Brain microvascular endothelial cell (primary cell): ENCODE measurements at regions not wholly inside any gene's neighbourhood (a gene's known extent, or its start where the extent isn't known, plus 50 kb on each side); places are given as distances from the start of the nearest gene placed in this dataset.

ENCODE experiments used
- DNase-seq: peaks from one replicate; pipeline ENCODE4 v3.0.0-alpha.2; 2020
- H3K27ac ChIP-seq: fragments of 250-450 bp; sonication (Bioruptor Pico); 2 replicates; pipeline ENCODE4 v1.5.1; 2020; ENCODE audit warnings: mild to moderate bottlenecking, moderate library complexity
- H3K27me3 ChIP-seq: fragments of 250-450 bp; sonication (Bioruptor Pico); replicated peaks from 2 replicates; pipeline ENCODE4 v1.5.1; 2020; ENCODE audit warnings: mild to moderate bottlenecking
- H3K36me3 ChIP-seq: fragments of 250-450 bp; sonication (Bioruptor Pico); replicated peaks from 2 replicates; pipeline ENCODE4 v1.5.1; 2020; ENCODE audit warnings: mild to moderate bottlenecking
- H3K4me3 ChIP-seq: 2 replicates; pipeline ENCODE4 v1.5.1; 2011; ENCODE audit warnings: low read depth, mild to moderate bottlenecking, control low read depth, low read length, moderate library complexity
- in situ Hi-C: cut with HindIII; loops from 2 replicates; pipeline ENCODE4 v1.10.0; 2017; ENCODE audit warnings: low sequenced_read_pairs, low pct_ligation_motif_present
- TF ChIP-seq, protein P1 (sequence below): IDR thresholded peaks from 2 replicates; pipeline ENCODE4 v1.5.1; 2011; ENCODE audit warnings: low read depth, mild to moderate bottlenecking, moderate library complexity, low read length, control low read depth, inconsistent platforms; ENCODE audit errors: missing control alignments

DNA sequence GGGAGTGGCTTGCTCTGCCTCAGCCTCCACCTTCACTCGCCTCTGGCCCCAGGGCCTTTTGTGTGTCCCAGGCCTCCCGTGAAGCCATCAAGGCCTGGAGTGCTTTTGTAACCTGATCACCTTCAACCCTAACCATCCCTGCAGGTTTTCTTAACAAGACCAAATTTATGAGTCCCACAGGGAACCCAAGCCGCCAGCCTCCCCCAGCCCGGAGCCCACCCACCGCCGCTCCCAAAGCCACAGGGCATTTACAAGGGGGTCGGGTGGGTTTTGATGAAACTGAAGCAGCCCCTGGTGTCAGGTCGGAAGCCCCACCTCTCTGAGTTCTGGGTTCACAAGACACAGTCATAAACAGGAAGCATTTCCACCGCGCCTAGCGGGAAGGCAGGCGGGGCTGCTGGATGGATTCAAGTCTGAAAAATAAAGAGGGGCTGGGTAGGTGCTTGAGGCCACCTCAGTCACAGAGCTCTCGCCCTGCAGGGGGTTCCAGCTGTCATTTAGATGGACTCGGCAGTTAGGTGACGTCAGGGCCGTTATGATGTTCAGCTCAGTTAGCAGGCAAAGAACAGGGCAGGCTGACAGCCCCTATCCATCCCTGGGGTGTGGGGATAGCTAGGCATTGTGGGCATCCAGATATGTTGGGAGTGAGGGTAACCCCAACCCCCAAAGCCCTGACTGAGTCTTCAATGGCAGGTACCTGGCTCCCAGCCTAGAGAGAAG lies 128.5 kb downstream of the BCOR start:
- in situ Hi-C loops, result no loop called here
- no peak overlapping the region for H3K4me3 ChIP-seq
- DNase-seq, result no peak
- H3K36me3 ChIP-seq, result no peaks in the 10 kb centered on the region
- TF ChIP-seq, protein P1, sequence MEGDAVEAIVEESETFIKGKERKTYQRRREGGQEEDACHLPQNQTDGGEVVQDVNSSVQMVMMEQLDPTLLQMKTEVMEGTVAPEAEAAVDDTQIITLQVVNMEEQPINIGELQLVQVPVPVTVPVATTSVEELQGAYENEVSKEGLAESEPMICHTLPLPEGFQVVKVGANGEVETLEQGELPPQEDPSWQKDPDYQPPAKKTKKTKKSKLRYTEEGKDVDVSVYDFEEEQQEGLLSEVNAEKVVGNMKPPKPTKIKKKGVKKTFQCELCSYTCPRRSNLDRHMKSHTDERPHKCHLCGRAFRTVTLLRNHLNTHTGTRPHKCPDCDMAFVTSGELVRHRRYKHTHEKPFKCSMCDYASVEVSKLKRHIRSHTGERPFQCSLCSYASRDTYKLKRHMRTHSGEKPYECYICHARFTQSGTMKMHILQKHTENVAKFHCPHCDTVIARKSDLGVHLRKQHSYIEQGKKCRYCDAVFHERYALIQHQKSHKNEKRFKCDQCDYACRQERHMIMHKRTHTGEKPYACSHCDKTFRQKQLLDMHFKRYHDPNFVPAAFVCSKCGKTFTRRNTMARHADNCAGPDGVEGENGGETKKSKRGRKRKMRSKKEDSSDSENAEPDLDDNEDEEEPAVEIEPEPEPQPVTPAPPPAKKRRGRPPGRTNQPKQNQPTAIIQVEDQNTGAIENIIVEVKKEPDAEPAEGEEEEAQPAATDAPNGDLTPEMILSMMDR, result no peak
- no peak overlapping the region for H3K27ac ChIP-seq
- H3K27me3 ChIP-seq, result no peaks in the 10 kb centered on the region

DNA sequence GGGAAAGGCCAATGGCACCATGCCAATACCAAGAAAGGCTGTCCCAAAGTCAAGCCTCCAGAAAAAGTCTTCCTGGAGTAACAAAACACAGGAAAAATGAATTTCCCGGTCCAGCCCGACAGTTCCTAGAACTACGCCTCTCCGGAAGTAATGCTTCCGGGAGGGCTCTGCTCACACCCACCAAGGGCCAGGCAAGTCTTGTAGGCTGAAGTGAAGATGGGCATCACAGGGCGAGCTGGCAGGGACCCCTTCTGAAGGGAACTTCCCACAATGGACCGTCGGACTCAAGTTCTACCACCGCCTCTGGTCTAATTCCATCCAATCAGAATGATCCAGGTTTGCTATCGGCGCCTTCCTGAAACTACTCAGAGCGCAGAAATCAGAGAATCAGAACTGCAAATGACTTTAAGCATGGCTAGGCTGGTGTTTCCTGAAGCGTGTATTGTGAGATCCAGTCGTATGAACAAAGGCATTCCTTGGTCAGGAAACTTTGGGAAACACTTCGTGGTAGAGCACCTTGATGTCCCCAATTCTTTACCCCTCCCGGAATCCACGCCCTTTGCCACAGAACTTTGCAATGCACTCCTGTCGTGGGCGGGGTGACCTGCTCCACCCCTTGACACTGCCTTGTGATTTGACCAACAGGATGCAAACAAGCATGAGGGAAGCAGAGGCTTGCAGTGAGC lies 127.8 kb downstream of the BCOR start:
- H3K27ac ChIP-seq, result no peak overlapping the region
- H3K27me3 ChIP-seq, result no peaks in the 10 kb centered on the region
- H3K4me3 ChIP-seq, result no peak overlapping the region
- no peaks in the 10 kb centered on the region for H3K36me3 ChIP-seq
- in situ Hi-C loops, result no loop called here
- TF ChIP-seq, protein P1, result no peak
- no peak for DNase-seq

DNA sequence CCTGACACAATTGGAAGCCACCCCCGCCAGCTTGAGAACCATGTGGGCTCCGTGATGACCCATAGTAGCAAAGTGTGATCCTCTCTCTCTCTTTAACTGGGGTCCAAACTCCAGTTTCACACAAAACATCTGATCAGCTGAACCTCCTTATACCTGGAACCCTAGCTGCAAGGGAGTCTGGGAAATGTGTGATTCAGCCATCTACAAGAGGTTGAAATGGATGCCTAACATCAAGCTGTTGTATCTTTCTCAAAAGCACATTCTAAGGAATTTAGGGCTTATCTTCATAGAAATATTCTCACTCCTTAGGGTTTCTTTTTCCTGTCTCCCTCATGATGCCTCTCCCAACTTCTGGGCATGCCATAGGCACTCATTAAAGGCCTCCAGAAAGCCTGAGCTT lies 126.0 kb downstream of the BCOR start:
- no peak overlapping the region for H3K27ac ChIP-seq
- H3K36me3 ChIP-seq, result no peaks in the 10 kb centered on the region
- H3K4me3 ChIP-seq, result no peak overlapping the region
- DNase-seq, result no peak
- TF ChIP-seq, protein P1, result no peak
- H3K27me3 ChIP-seq, result no peaks in the 10 kb centered on the region
- in situ Hi-C loops, result no loop called here

DNA sequence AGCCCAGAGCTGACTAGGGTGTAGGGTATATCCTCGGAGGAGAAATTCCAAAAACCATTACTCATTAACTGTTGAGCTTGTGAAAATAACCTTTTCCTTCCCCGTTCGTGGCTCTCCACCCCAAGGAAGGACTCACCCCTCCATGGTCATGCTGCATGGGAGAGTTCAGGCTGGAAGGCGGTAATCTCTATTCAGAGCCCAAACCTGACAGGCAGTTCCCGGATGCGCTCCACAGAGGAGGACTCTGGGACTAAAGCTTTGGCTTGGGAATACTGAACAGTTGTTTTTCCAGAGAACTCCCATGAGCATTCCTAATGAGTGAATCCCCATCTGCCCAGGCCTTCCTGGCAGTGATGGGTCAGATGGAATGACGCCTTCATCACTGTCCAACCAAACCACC lies 125.4 kb downstream of the BCOR start:
- Histone ChIP-seq H3K4me3 (no peak overlapping the region), H3K27me3 (no peaks in the 10 kb centered on the region), H3K27ac (no peak overlapping the region), H3K36me3 (no peaks in the 10 kb centered on the region)
- TF ChIP-seq, protein P1, result no peak
- peak; percentile 9 for DNase-seq
- in situ Hi-C loops, result no loop called here

DNA sequence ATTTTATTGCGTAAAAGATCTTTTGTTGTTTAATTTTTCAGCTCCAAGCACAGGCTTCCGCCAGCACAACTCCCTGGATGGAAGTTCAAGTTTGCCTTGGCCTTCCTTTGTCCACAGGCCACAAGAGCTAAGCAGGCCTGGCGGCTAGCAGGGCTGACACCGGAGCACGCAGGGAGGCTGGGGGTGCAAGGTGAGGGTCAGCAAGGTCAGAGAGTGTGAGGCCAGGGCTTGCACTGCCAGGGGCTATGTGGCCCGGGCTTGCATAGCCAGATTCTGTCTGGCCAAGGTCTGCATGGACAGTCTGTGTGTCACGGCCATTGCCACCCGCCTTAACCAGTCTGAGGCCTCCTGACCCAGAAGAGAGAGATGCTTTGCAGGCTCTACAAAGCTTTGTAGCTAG lies 123.9 kb downstream of the BCOR start:
- in situ Hi-C loops, result no loop called here
- no peak overlapping the region for H3K27ac ChIP-seq
- no peak overlapping the region for H3K4me3 ChIP-seq
- H3K27me3 ChIP-seq, result no peaks in the 10 kb centered on the region
- TF ChIP-seq, protein P1, result no peak
- H3K36me3 ChIP-seq, result no peaks in the 10 kb centered on the region
- no peak for DNase-seq
